ENCODE measurements at regions not wholly inside any gene's neighbourhood (a gene's known extent, or its start where the extent isn't known, plus 50 kb on each side); places are given as distances from the start of the nearest gene placed in this dataset.

- H3K27ac ChIP-seq (ENCODE audit: low read depth in 1 of 2, low read length in 1 of 2) = no peak overlapping the region
- no peaks in the 10 kb centered on the region for H3K27me3 ChIP-seq (ENCODE audit: control insufficient read depth in 3 of 3, insufficient read depth in 3 of 3, low read length in 2 of 3)
These were observed 79.4 kb upstream of the CNTN3 start for GRCh38 chr3:74693696-74694393.

GRCh38 chr3:74693251-74693650 is 78.8 kb upstream of the CNTN3 start:
- no peak overlapping the region for H3K4me3 ChIP-seq
- no peaks in the 10 kb centered on the region for H3K36me3 ChIP-seq (ENCODE audit: control insufficient read depth in 4 of 4, insufficient read depth in 4 of 4, low read length in 4 of 4)
- H3K9ac ChIP-seq (ENCODE audit: insufficient read depth in 1 of 2, low read length in 2 of 2) = no peak overlapping the region
- no peaks in the 10 kb centered on the region for H3K9me3 ChIP-seq (ENCODE audit: control insufficient read depth in 4 of 4, insufficient read depth in 3 of 4, low read length in 3 of 4)
- H3K27ac ChIP-seq (ENCODE audit: low read depth in 1 of 2, low read length in 1 of 2) = no peak overlapping the region
- WGBS, 2 donors = 76 to 90% methylated on average over 2 of the region's 2 CpGs
- ATAC-seq (ENCODE audit: insufficient read depth, low FRiP score) (no peak), DNase-seq (no peak)
- peaks cover 0 to 2% (median 0%) of the 10 kb centered on the region in 5 donors for H3K4me1 ChIP-seq (ENCODE audit: control insufficient read depth in 5 of 5, insufficient read depth in 5 of 5, low read length in 5 of 5)
- TF ChIP-seq CTCF (IDR thresholded peaks at IDR 0.05; ENCODE audit: control extremely low read depth, extremely low read depth) = no peak
- H3K27me3 ChIP-seq (ENCODE audit: control insufficient read depth in 3 of 3, insufficient read depth in 3 of 3, low read length in 2 of 3) = no peaks in the 10 kb centered on the region

More at GRCh38 chr3:74693696-74694393, 79.4 kb upstream of the CNTN3 start:
- peaks cover 0 to 4% (median 0%) of the 10 kb centered on the region in 5 donors for H3K4me1 ChIP-seq (ENCODE audit: control insufficient read depth in 5 of 5, insufficient read depth in 5 of 5, low read length in 5 of 5)
- no peaks in the 10 kb centered on the region for H3K36me3 ChIP-seq (ENCODE audit: control insufficient read depth in 4 of 4, insufficient read depth in 4 of 4, low read length in 4 of 4)
- DNase-seq (no peak), ATAC-seq (ENCODE audit: insufficient read depth, low FRiP score) (peak; percentile 34)
- H3K9ac ChIP-seq (ENCODE audit: insufficient read depth in 1 of 2, low read length in 2 of 2) = no peak overlapping the region
- H3K9me3 ChIP-seq (ENCODE audit: control insufficient read depth in 4 of 4, insufficient read depth in 3 of 4, low read length in 3 of 4) = no peaks in the 10 kb centered on the region
- no peak overlapping the region for H3K4me3 ChIP-seq
- WGBS, 2 donors = 82 to 93% methylated on average over 4 of the region's 4 CpGs
- no peak for TF ChIP-seq CTCF (IDR thresholded peaks at IDR 0.05; ENCODE audit: control extremely low read depth, extremely low read depth)

- no peak overlapping the region for H3K4me3 ChIP-seq
- H3K27me3 ChIP-seq (ENCODE audit: control insufficient read depth in 3 of 3, insufficient read depth in 3 of 3, low read length in 2 of 3) = no peaks in the 10 kb centered on the region
- WGBS, 2 donors = 70 to 73% methylated on average over 7 of the region's 7 CpGs
- H3K36me3 ChIP-seq (ENCODE audit: control insufficient read depth in 4 of 4, insufficient read depth in 4 of 4, low read length in 4 of 4) = no peaks in the 10 kb centered on the region
- no peak for TF ChIP-seq CTCF (IDR thresholded peaks at IDR 0.05; ENCODE audit: control extremely low read depth, extremely low read depth)
- ATAC-seq (ENCODE audit: insufficient read depth, low FRiP score) = no peak
- no peak overlapping the region for H3K27ac ChIP-seq (ENCODE audit: low read depth in 1 of 2, low read length in 1 of 2)
- peaks cover 0 to 2% (median 0%) of the 10 kb centered on the region in 5 donors for H3K4me1 ChIP-seq (ENCODE audit: control insufficient read depth in 5 of 5, insufficient read depth in 5 of 5, low read length in 5 of 5)
- H3K9me3 ChIP-seq (ENCODE audit: control insufficient read depth in 4 of 4, insufficient read depth in 3 of 4, low read length in 3 of 4) = no peaks in the 10 kb centered on the region
- H3K9ac ChIP-seq (ENCODE audit: insufficient read depth in 1 of 2, low read length in 2 of 2) = no peak overlapping the region
- no peak for DNase-seq
These were observed 77.5 kb upstream of the CNTN3 start for GRCh38 chr3:74691946-74692345.

- Histone ChIP-seq H3K4me3 (no peak overlapping the region), H3K36me3 (ENCODE audit: control insufficient read depth in 4 of 4, insufficient read depth in 4 of 4, low read length in 4 of 4) (no peaks in the 10 kb centered on the region), H3K4me1 (ENCODE audit: control insufficient read depth in 5 of 5, insufficient read depth in 5 of 5, low read length in 5 of 5) (no peaks in the 10 kb centered on the region), H3K9ac (ENCODE audit: insufficient read depth in 1 of 2, low read length in 2 of 2) (no peak overlapping the region), H3K27ac (ENCODE audit: low read depth in 1 of 2, low read length in 1 of 2) (no peak overlapping the region), H3K9me3 (ENCODE audit: control insufficient read depth in 4 of 4, insufficient read depth in 3 of 4, low read length in 3 of 4) (no peaks in the 10 kb centered on the region), H3K27me3 (ENCODE audit: control insufficient read depth in 3 of 3, insufficient read depth in 3 of 3, low read length in 2 of 3) (no peaks in the 10 kb centered on the region)
- DNase-seq (no peak), ATAC-seq (ENCODE audit: insufficient read depth, low FRiP score) (no peak)
- WGBS, 2 donors = 83 to 97% methylated on average over 1 of the region's 1 CpG
- no peak for TF ChIP-seq CTCF (IDR thresholded peaks at IDR 0.05; ENCODE audit: control extremely low read depth, extremely low read depth)
These were observed 58.9 kb upstream of the CNTN3 start for GRCh38 chr3:74673326-74673725.
